H1 (cell line): ENCODE measurements at regions not wholly inside any gene's neighbourhood (a gene's known extent, or its start where the extent isn't known, plus 50 kb on each side); places are given as distances from the start of the nearest gene placed in this dataset.

Experiments used
- CTCF ChIA-PET: fragments of 300-600 bp; sonication (Branson Sonifier 250); formaldehyde crosslinking; loops from one replicate; lab custom pipeline; 2021; ENCODE audit not compliant: partially characterized antibody; lab: Charles Lee
- POLR2A ChIA-PET: fragments of 300-600 bp; sonication (Branson Sonifier 250); formaldehyde crosslinking; loops from one replicate; lab custom pipeline; 2021; ENCODE audit warnings: inconsistent platforms; ENCODE audit not compliant: partially characterized antibody; lab: Charles Lee
- DNase-seq, 2 experiments: peaks; one replicate each; pipeline versions ENCODE4 v3.0.0 to v3.0.0-alpha.2; 2010 to 2022; ENCODE audit warnings: low spot score in 2 of 2, low read depth in 1 of 2, mixed read lengths in 1 of 2
- FAIRE-seq: peaks from 2 replicates; lab custom pipeline; 2011; peaks lifted over from hg19 to GRCh38; lab: Jason Lieb, UNC
- H2AFZ ChIP-seq: 2 replicates; pipeline ENCODE4 v1.8.1; 2012; ENCODE audit warnings: low read length, inconsistent platforms
- H2AK5ac ChIP-seq: 2 replicates; pipeline ENCODE4 v1.6.1; 2013; ENCODE audit warnings: low read depth, low read length
- H2BK120ac ChIP-seq: replicated peaks from 2 replicates; pipeline ENCODE3; 2013; ENCODE audit warnings: low read depth, low read length, inconsistent platforms
- H2BK12ac ChIP-seq: 2 replicates; pipeline ENCODE4 v1.6.1; 2013; ENCODE audit warnings: low read depth, low read length
- H2BK15ac ChIP-seq: 2 replicates; pipeline ENCODE4 v1.6.1; 2013; ENCODE audit warnings: low read length
- H2BK20ac ChIP-seq: 2 replicates; pipeline ENCODE4 v1.6.1; 2013; ENCODE audit warnings: low read length
- H2BK5ac ChIP-seq: 2 replicates; pipeline ENCODE4 v1.6.1; 2013; ENCODE audit warnings: low read depth, low read length
- H3K14ac ChIP-seq: 2 replicates; pipeline ENCODE4 v1.6.1; 2013; ENCODE audit warnings: inconsistent platforms; ENCODE audit not compliant: insufficient read length
- H3K18ac ChIP-seq: 2 replicates; pipeline ENCODE4 v1.6.1; 2013; ENCODE audit warnings: low read length; ENCODE audit errors: extremely low read depth
- H3K23ac ChIP-seq: 2 replicates; pipeline ENCODE4 v1.6.1; 2013; ENCODE audit warnings: inconsistent platforms; ENCODE audit not compliant: insufficient read length
- H3K23me2 ChIP-seq: 2 replicates; pipeline ENCODE4 v1.6.1; 2013; ENCODE audit warnings: low read depth, low read length
- H3K27ac ChIP-seq: 2 replicates; pipeline ENCODE4 v1.6.1; 2011; ENCODE audit warnings: low read depth, low read length, inconsistent platforms
- H3K27me3 ChIP-seq, 4 experiments: replicated peaks in 1 of 4; 1 replicate in 1 of 4; 2 replicates in 3 of 4; pipeline versions ENCODE4 v1.6.1 to v1.8.1; 2011 to 2013; ENCODE audit warnings: low read length in 3 of 4, mild to moderate bottlenecking in 3 of 4, inconsistent platforms in 2 of 4, mixed read lengths in 2 of 4, moderate library complexity in 1 of 4; ENCODE audit not compliant: control insufficient read depth in 3 of 4, insufficient read depth in 3 of 4; ENCODE audit errors: extremely low read depth in 1 of 4
- H3K36me3 ChIP-seq, 4 experiments: 2 replicates each; pipeline versions ENCODE4 v1.6.1 to v1.8.1; 2011 to 2013; ENCODE audit warnings: mild to moderate bottlenecking in 4 of 4, low read length in 3 of 4, moderate library complexity in 2 of 4, control low read depth in 1 of 4, inconsistent platforms in 1 of 4; ENCODE audit not compliant: insufficient read depth in 4 of 4, control insufficient read depth in 2 of 4
- H3K4ac ChIP-seq: replicated peaks from 2 replicates; pipeline ENCODE3; 2013; ENCODE audit warnings: low read length, low read depth, mixed read lengths, inconsistent platforms; ENCODE audit not compliant: insufficient read length
- H3K4me1 ChIP-seq, 4 experiments: replicated peaks in 1 of 4; 1 replicate in 1 of 4; 2 replicates in 3 of 4; pipeline versions ENCODE4 v1.6.1 to v1.8.1; 2011 to 2013; ENCODE audit warnings: low read length in 3 of 4, inconsistent platforms in 2 of 4, mixed read lengths in 1 of 4; ENCODE audit not compliant: insufficient read depth in 4 of 4, control insufficient read depth in 3 of 4
- H3K4me2 ChIP-seq, 2 experiments: 2 replicates each; pipeline versions ENCODE4 v1.6.1 to v1.8.1; 2011 to 2013; ENCODE audit warnings: low read depth in 2 of 2, low read length in 2 of 2, control low read depth in 1 of 2, inconsistent platforms in 1 of 2, mild to moderate bottlenecking in 1 of 2; ENCODE audit not compliant: insufficient read depth in 1 of 2
- H3K4me3 ChIP-seq, 4 experiments: fragments of 200-600, 300-600 bp in 1 of 4; sonication (generic), shearing (Covaris generic), sonication (Bioruptor Twin) in 1 of 4; 2 replicates each; pipeline versions ENCODE4 v1.5.1 to v1.8.1; 2011 to 2016; ENCODE audit warnings: low read length in 4 of 4, low read depth in 3 of 4, control low read depth in 2 of 4, inconsistent platforms in 2 of 4, mild to moderate bottlenecking in 2 of 4, mixed read lengths in 1 of 4, moderate library complexity in 1 of 4; ENCODE audit not compliant: insufficient read depth in 2 of 4; ENCODE audit errors: extremely low read depth in 1 of 4
- H3K56ac ChIP-seq: replicated peaks from 2 replicates; pipeline ENCODE3; 2013; ENCODE audit warnings: low read depth, mild to moderate bottlenecking, mixed read lengths, low read length, inconsistent platforms; ENCODE audit not compliant: insufficient read length
- H3K79me1 ChIP-seq: 2 replicates; pipeline ENCODE4 v1.6.1; 2013; ENCODE audit warnings: low read depth, low read length, control low read depth
- H3K79me2 ChIP-seq, 2 experiments: 2 replicates each; pipeline versions ENCODE4 v1.6.1 to v1.8.1; 2012 to 2013; ENCODE audit warnings: low read length in 2 of 2, mild to moderate bottlenecking in 2 of 2, inconsistent platforms in 1 of 2; ENCODE audit not compliant: insufficient read depth in 2 of 2, control insufficient read depth in 1 of 2
- H3K9ac ChIP-seq, 4 experiments: replicated peaks in 1 of 4; 1 replicate in 1 of 4; 2 replicates in 3 of 4; pipeline versions ENCODE4 v1.6.1 to v1.8.1; 2011 to 2013; ENCODE audit warnings: low read depth in 3 of 4, low read length in 3 of 4, control low read depth in 2 of 4, mild to moderate bottlenecking in 2 of 4, moderate library complexity in 2 of 4, inconsistent platforms in 1 of 4; ENCODE audit errors: extremely low read depth in 1 of 4
- H3K9me3 ChIP-seq, 2 experiments: 2 replicates each; pipeline versions ENCODE4 v1.6.1 to v1.8.1; 2012 to 2013; ENCODE audit warnings: mild to moderate bottlenecking in 2 of 2, moderate library complexity in 2 of 2, control low read depth in 1 of 2, inconsistent platforms in 1 of 2, low read depth in 1 of 2, low read length in 1 of 2, mixed read lengths in 1 of 2; ENCODE audit not compliant: insufficient read depth in 2 of 2
- H4K20me1 ChIP-seq, 2 experiments: replicated peaks in 1 of 2; 2 replicates each; pipeline versions ENCODE3 to v1.8.1; 2011 to 2013; ENCODE audit warnings: inconsistent platforms in 2 of 2, low read length in 2 of 2, mild to moderate bottlenecking in 1 of 2; ENCODE audit not compliant: insufficient read depth in 2 of 2, control insufficient read depth in 1 of 2
- H4K5ac ChIP-seq: 2 replicates; pipeline ENCODE4 v1.6.1; 2013; ENCODE audit warnings: low read length, low read depth, mixed read lengths, inconsistent platforms; ENCODE audit not compliant: insufficient read length
- H4K8ac ChIP-seq: 2 replicates; pipeline ENCODE4 v1.8.0; 2013; ENCODE audit warnings: mild to moderate bottlenecking, moderate library complexity, low read length, inconsistent platforms; ENCODE audit not compliant: insufficient read depth; ENCODE audit errors: extremely low read depth
- H4K91ac ChIP-seq: replicated peaks from 2 replicates; pipeline ENCODE3; 2013; ENCODE audit warnings: low read length, mixed read lengths, inconsistent platforms; ENCODE audit not compliant: insufficient read length
- BACH1 ChIP-seq: IDR thresholded peaks from 2 replicates; pipeline ENCODE4 v1.6.1; 2012; ENCODE audit warnings: low read length, improper control_type of control experiment
- BRCA1 ChIP-seq: IDR thresholded peaks from 2 replicates; pipeline ENCODE4 v1.6.1; 2012; ENCODE audit warnings: low read depth, low read length, improper control_type of control experiment
- EGR1 ChIP-seq: IDR thresholded peaks from 2 replicates; pipeline ENCODE4 v1.6.1; 2011; ENCODE audit warnings: low read depth, low read length, borderline replicate concordance
- HDAC2 ChIP-seq, 2 experiments: fragments of 300-600 bp in 1 of 2; sonication (generic) in 1 of 2; IDR thresholded peaks; 2 replicates each; pipeline ENCODE4 v1.6.1; 2011 to 2012; ENCODE audit warnings: low read depth in 2 of 2, low read length in 2 of 2, mild to moderate bottlenecking in 2 of 2, moderate library complexity in 2 of 2, borderline replicate concordance in 1 of 2, inconsistent platforms in 1 of 2
- JUND ChIP-seq: IDR thresholded peaks from 2 replicates; pipeline ENCODE4 v1.6.1; 2011; ENCODE audit warnings: mild to moderate bottlenecking, improper control_type of control experiment, low read length
- KDM4A ChIP-seq: IDR thresholded peaks from one replicate; pipeline ENCODE4 v1.7.1; 2012; ENCODE audit warnings: low read depth, mild to moderate bottlenecking, moderate library complexity, low read length, inconsistent platforms; ENCODE audit not compliant: severe bottlenecking
- NANOG ChIP-seq: IDR thresholded peaks from 2 replicates; pipeline ENCODE4 v1.6.1; 2011; ENCODE audit warnings: low read length, low read depth, mild to moderate bottlenecking, inconsistent platforms; ENCODE audit not compliant: insufficient read depth, poor library complexity, severe bottlenecking
- NRF1 ChIP-seq: IDR thresholded peaks from 2 replicates; pipeline ENCODE4 v1.6.1; 2011; ENCODE audit warnings: mild to moderate bottlenecking, low read depth, low read length, improper control_type of control experiment
- SIX5 ChIP-seq: IDR thresholded peaks from 2 replicates; pipeline ENCODE4 v1.6.1; 2011; ENCODE audit warnings: mild to moderate bottlenecking, low read depth, low read length
- SUZ12 ChIP-seq: fragments of 200-600 bp; sonication (generic); IDR thresholded peaks from 2 replicates; pipeline ENCODE4 v1.6.1; 2012; ENCODE audit warnings: mild to moderate bottlenecking, inconsistent platforms, low read length, moderate library complexity, mixed read lengths
- TBP ChIP-seq: IDR thresholded peaks from 2 replicates; pipeline ENCODE4 v1.6.1; 2011; ENCODE audit warnings: low read depth, low read length, improper control_type of control experiment
- TCF12 ChIP-seq: IDR thresholded peaks from 2 replicates; pipeline ENCODE4 v1.6.1; 2011; ENCODE audit warnings: low read depth, mild to moderate bottlenecking, low read length
- YY1 ChIP-seq: IDR thresholded peaks from 2 replicates; pipeline ENCODE4 v1.6.1; 2011; ENCODE audit warnings: low read depth, mild to moderate bottlenecking, low read length
- ZNF274 ChIP-seq: IDR thresholded peaks from 2 replicates; pipeline ENCODE4 v1.7.0; 2012; ENCODE audit warnings: low read length, borderline replicate concordance; ENCODE audit errors: extremely low read depth
- WGBS, 2 experiments: shearing (Covaris generic) in 1 of 2; methylation state at CpG; one replicate each; pipeline versions ENCODE4 v1.1.6 to v1.1.7; 2013 to 2015; ENCODE audit warnings: low lambda C conversion rate in 2 of 2, mixed read lengths in 2 of 2, inconsistent platforms in 1 of 2, low coverage in 1 of 2, missing lambda C conversion rate in 1 of 2; ENCODE audit not compliant: insufficient replicate concordance in 2 of 2, insufficient coverage in 1 of 2, insufficient read length in 1 of 2; ENCODE audit errors: extremely low coverage in 1 of 2, missing lambda C conversion rate in 1 of 2; 5-methylcytosine and 5-hydroxymethylcytosine counted together
- TF ChIP-seq, protein P1 (sequence below): IDR thresholded peaks from 2 replicates; pipeline ENCODE4 v1.6.1; 2012; ENCODE audit warnings: inconsistent platforms

GRCh38 chr20:53776858-53777257 lies 183.2 kb upstream of the ZNF217 start:
- no peak overlapping the region for H4K91ac ChIP-seq
- TF ChIP-seq YY1, result no peak
- TF ChIP-seq TBP, result no peak
- TF ChIP-seq, protein P1, sequence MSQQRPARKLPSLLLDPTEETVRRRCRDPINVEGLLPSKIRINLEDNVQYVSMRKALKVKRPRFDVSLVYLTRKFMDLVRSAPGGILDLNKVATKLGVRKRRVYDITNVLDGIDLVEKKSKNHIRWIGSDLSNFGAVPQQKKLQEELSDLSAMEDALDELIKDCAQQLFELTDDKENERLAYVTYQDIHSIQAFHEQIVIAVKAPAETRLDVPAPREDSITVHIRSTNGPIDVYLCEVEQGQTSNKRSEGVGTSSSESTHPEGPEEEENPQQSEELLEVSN, result no peak
- TF ChIP-seq SIX5, result no peak
- TF ChIP-seq ZNF274, result no peak
- TF ChIP-seq BRCA1, result no peak
- no peak for TF ChIP-seq SUZ12
- TF ChIP-seq HDAC2 (IDR thresholded peaks at IDR 0.05; ENCODE audit: borderline replicate concordance in 1 of 2, low read depth in 2 of 2, low read length in 2 of 2), result no peak
- no peak for TF ChIP-seq JUND
- TF ChIP-seq BACH1, result no peak
- no peak for TF ChIP-seq NRF1
- TF ChIP-seq TCF12, result no peak
- no peak for TF ChIP-seq EGR1
- no peak for TF ChIP-seq NANOG
- no peak for TF ChIP-seq KDM4A

More at GRCh38 chr20:53776858-53777257, 183.2 kb upstream of the ZNF217 start:
- no peak overlapping the region for H3K4me2 ChIP-seq
- H3K4me1 ChIP-seq, result no peaks in the 10 kb centered on the region; a peak in 1 of 7 replicates
- H3K79me2 ChIP-seq, result no peaks in the 10 kb centered on the region
- CTCF ChIA-PET, result interaction anchor here (0.7 to 2.2 kb wide), 3 partner anchors 10 to 167 kb away, joined by 3 to 6 read pairs (median 5); no protein-coding TSS in a partner anchor
- DNase-seq (no peak), FAIRE-seq (no peak)
- no peak overlapping the region for H2BK15ac ChIP-seq
- H3K27me3 ChIP-seq, result no peaks in the 10 kb centered on the region
- no peak overlapping the region for H4K5ac ChIP-seq
- H3K4ac ChIP-seq, result no peak overlapping the region
- H2BK12ac ChIP-seq, result no peak overlapping the region
- POLR2A ChIA-PET, result no interaction called here
- H2AFZ ChIP-seq, result no peak overlapping the region
- no peak overlapping the region for H4K8ac ChIP-seq
- no peak overlapping the region for H2BK120ac ChIP-seq
- no peak overlapping the region for H3K27ac ChIP-seq
- no peak overlapping the region for H3K23ac ChIP-seq
- no peaks in the 10 kb centered on the region for H3K79me1 ChIP-seq
- H4K20me1 ChIP-seq, result no peaks in the 10 kb centered on the region
- H2AK5ac ChIP-seq, result no peak overlapping the region
- H3K4me3 ChIP-seq, result no peak overlapping the region
- no peaks in the 10 kb centered on the region for H3K9me3 ChIP-seq
- no peaks in the 10 kb centered on the region for H3K36me3 ChIP-seq
- no peak overlapping the region for H3K9ac ChIP-seq
- no peak overlapping the region for H2BK5ac ChIP-seq
- no peak overlapping the region for H3K18ac ChIP-seq
- H3K56ac ChIP-seq, result no peak overlapping the region
- H3K23me2 ChIP-seq, result no peaks in the 10 kb centered on the region; the same call in 1 of the 2 replicates
- WGBS, 2 experiments, result 99% methylated on average over 5 of the region's 5 CpGs; no CpG with 5 or more reads in 1 of the 2 experiments
- H2BK20ac ChIP-seq, result no peak overlapping the region
- no peak overlapping the region for H3K14ac ChIP-seq
